ENCODE measurements at regions not wholly inside any gene's neighbourhood (a gene's known extent, or its start where the extent isn't known, plus 50 kb on each side); places are given as distances from the start of the nearest gene placed in this dataset.
A peak's percentile ranks its signal among the peaks of the same experiment; 100 is the strongest.

GRCh38 chr15:67940324-67940719 is 100.5 kb upstream of the RNU6-1 start:
- Histone ChIP-seq H3K9ac (no peak overlapping the region), H3K4me1 (peaks cover 5 to 20% (median 10%) of the 10 kb centered on the region in 10 experiments; a peak in 16 of 20 replicates), H3K4me3 (no peak overlapping the region), H4K20me1 (no peaks in the 10 kb centered on the region), H3K4me2 (no peak overlapping the region), H3K36me3 (no peaks in the 10 kb centered on the region), H3K9me3 (replicated peaks in 1 of 11) (0 out of 22 replicates have a peak, but pooled peaks cover 0 to 5% (median 0%) of the 10 kb centered on the region in 11 experiments), H3K27me3 (no peaks in the 10 kb centered on the region), H3K27ac (no peak overlapping the region)
- no peak for TF ChIP-seq Cebpa-rat (IDR thresholded peaks at IDR 0.05)

GRCh38 chr15:67941648-67942310 is 101.9 kb upstream of the RNU6-1 start:
- no peak overlapping the region for H3K4me3 ChIP-seq

GRCh38 chr15:67943475-67943874 is 103.6 kb upstream of the RNU6-1 start:
- TF ChIP-seq Cebpa-rat (IDR thresholded peaks at IDR 0.05), result no peak
- Histone ChIP-seq H3K27ac (no peak overlapping the region), H3K4me3 (no peak overlapping the region), H4K20me1 (no peaks in the 10 kb centered on the region), H3K4me1 (peaks cover 6 to 26% (median 20%) of the 10 kb centered on the region in 10 experiments), H3K27me3 (no peaks in the 10 kb centered on the region), H3K9ac (no peak overlapping the region), H3K4me2 (no peak overlapping the region), H3K9me3 (replicated peaks in 1 of 11) (peaks cover 0 to 9% (median 0%) of the 10 kb centered on the region in 11 experiments; a peak in 2 of 22 replicates), H3K36me3 (no peaks in the 10 kb centered on the region)

More at GRCh38 chr15:67941648-67942310, 101.9 kb upstream of the RNU6-1 start:
- H3K27me3 ChIP-seq, result no peaks in the 10 kb centered on the region
- no peaks in the 10 kb centered on the region for H4K20me1 ChIP-seq
- no peaks in the 10 kb centered on the region for H3K36me3 ChIP-seq
- no peak overlapping the region for H3K27ac ChIP-seq
- H3K4me2 ChIP-seq, result no peak overlapping the region
- 0 out of 22 replicates have a peak, but pooled peaks cover 0 to 5% (median 0%) of the 10 kb centered on the region in 11 experiments for H3K9me3 ChIP-seq (replicated peaks in 1 of 11)
- H3K9ac ChIP-seq, result no peak overlapping the region
- peaks cover 10 to 33% (median 21%) of the 10 kb centered on the region in 10 experiments for H3K4me1 ChIP-seq
- TF ChIP-seq Cebpa-rat (IDR thresholded peaks at IDR 0.05), result no peak

- no peak overlapping the region for H3K4me2 ChIP-seq
- peaks cover 0 to 14% (median 0%) of the 10 kb centered on the region in 11 experiments; a peak in 2 of 22 replicates for H3K9me3 ChIP-seq (replicated peaks in 1 of 11)
- H3K36me3 ChIP-seq, result no peaks in the 10 kb centered on the region
- no peak for TF ChIP-seq Cebpa-rat (IDR thresholded peaks at IDR 0.05)
- peaks cover 5 to 24% (median 19%) of the 10 kb centered on the region in 10 experiments for H3K4me1 ChIP-seq
- no peaks in the 10 kb centered on the region for H3K27me3 ChIP-seq
- H4K20me1 ChIP-seq, result no peaks in the 10 kb centered on the region
- no peak overlapping the region for H3K27ac ChIP-seq
- no peak overlapping the region for H3K4me3 ChIP-seq
- no peak overlapping the region for H3K9ac ChIP-seq
These were observed 104.3 kb upstream of the RNU6-1 start for GRCh38 chr15:67944010-67944641.

GRCh38 chr15:67945131-67945530 is 105.3 kb upstream of the RNU6-1 start:
- H3K9me3 ChIP-seq (replicated peaks in 1 of 11), result peaks cover 0 to 11% (median 0%) of the 10 kb centered on the region in 11 experiments; a peak in 2 of 22 replicates
- H3K36me3 ChIP-seq, result no peaks in the 10 kb centered on the region
- H3K4me3 ChIP-seq, result no peak overlapping the region
- peaks cover 5 to 24% (median 19%) of the 10 kb centered on the region in 10 experiments for H3K4me1 ChIP-seq
- H3K9ac ChIP-seq, result no peak overlapping the region
- no peak overlapping the region for H3K27ac ChIP-seq
- no peak overlapping the region for H3K4me2 ChIP-seq
- H3K27me3 ChIP-seq, result no peaks in the 10 kb centered on the region
- TF ChIP-seq Cebpa-rat (IDR thresholded peaks at IDR 0.05), result no peak
- no peaks in the 10 kb centered on the region for H4K20me1 ChIP-seq

GRCh38 chr15:67945951-67946700 is 106.3 kb upstream of the RNU6-1 start:
- H3K27me3 ChIP-seq, result no peaks in the 10 kb centered on the region
- no peak overlapping the region for H3K4me3 ChIP-seq
- H3K4me2 ChIP-seq, result peak overlapping the region in 10 of 11 experiments; percentile 19 to 76 (median 56); a peak in 20 of 22 replicates
- no peaks in the 10 kb centered on the region for H4K20me1 ChIP-seq
- H3K36me3 ChIP-seq, result no peaks in the 10 kb centered on the region
- H3K9ac ChIP-seq, result peak overlapping the region in 5 of 11 experiments; percentile 8 to 59 (median 50); a peak in 7 of 22 replicates
- peaks cover 0 to 9% (median 0%) of the 10 kb centered on the region in 11 experiments; a peak in 2 of 22 replicates for H3K9me3 ChIP-seq (replicated peaks in 1 of 11)
- H3K4me1 ChIP-seq, result peaks cover 5 to 24% (median 19%) of the 10 kb centered on the region in 10 experiments
- TF ChIP-seq Cebpa-rat (IDR thresholded peaks at IDR 0.05), result no peak
- peak overlapping the region in 8 of 11 experiments; percentile 22 to 48 (median 36); a peak in 12 of 22 replicates for H3K27ac ChIP-seq

GRCh38 chr15:67946701-67947100 is 106.9 kb upstream of the RNU6-1 start:
- peaks cover 0 to 9% (median 0%) of the 10 kb centered on the region in 11 experiments; a peak in 2 of 22 replicates for H3K9me3 ChIP-seq (replicated peaks in 1 of 11)
- no peaks in the 10 kb centered on the region for H3K27me3 ChIP-seq
- no peaks in the 10 kb centered on the region for H4K20me1 ChIP-seq
- peaks cover 5 to 24% (median 19%) of the 10 kb centered on the region in 10 experiments for H3K4me1 ChIP-seq
- TF ChIP-seq Cebpa-rat (IDR thresholded peaks at IDR 0.05), result no peak
- H3K36me3 ChIP-seq, result no peaks in the 10 kb centered on the region
- H3K4me2 ChIP-seq, result peak overlapping the region in 10 of 11 experiments; percentile 19 to 76 (median 56); a peak in 20 of 22 replicates
- no peak overlapping the region for H3K4me3 ChIP-seq
- peak overlapping the region in 8 of 11 experiments; percentile 22 to 48 (median 36); a peak in 12 of 22 replicates for H3K27ac ChIP-seq
- peak overlapping the region in 5 of 11 experiments; percentile 8 to 59 (median 50); a peak in 7 of 22 replicates for H3K9ac ChIP-seq

GRCh38 chr15:67947254-67948039 is 106.7 kb upstream of the PIAS1 start:
- H3K27me3 ChIP-seq, result no peaks in the 10 kb centered on the region
- peaks cover 0 to 9% (median 0%) of the 10 kb centered on the region in 11 experiments; a peak in 2 of 22 replicates for H3K9me3 ChIP-seq (replicated peaks in 1 of 11)
- peak overlapping the region in 7 of 11 experiments; percentile 38 to 76 (median 68); a peak in 11 of 22 replicates for H3K4me2 ChIP-seq
- no peak overlapping the region; a peak in 1 of 22 replicates for H3K9ac ChIP-seq
- no peaks in the 10 kb centered on the region for H4K20me1 ChIP-seq
- no peak for TF ChIP-seq Cebpa-rat (IDR thresholded peaks at IDR 0.05)
- peaks cover 5 to 24% (median 19%) of the 10 kb centered on the region in 10 experiments for H3K4me1 ChIP-seq
- no peak overlapping the region for H3K27ac ChIP-seq
- H3K36me3 ChIP-seq, result no peaks in the 10 kb centered on the region
- H3K4me3 ChIP-seq, result no peak overlapping the region

Measured in BLaER1 treated with 17β-estradiol and CSF1 and Interleukin-3, amounts not matched to agents 10 nM and 100 nM (cell line).